COLO829 (cell line): ENCODE measurements at regions not wholly inside any gene's neighbourhood (a gene's known extent, or its start where the extent isn't known, plus 50 kb on each side); places are given as distances from the start of the nearest gene placed in this dataset.
"Not testable (repeated sequence)": the region's sequence is repeated elsewhere in the genome, so short reads cannot be mapped to it uniquely, and the experiment has no call there.

ENCODE experiments used
- DNase-seq: peaks from one replicate; pipeline ENCODE4 v3.0.0; 2012; ENCODE audit warnings: low spot score

DNA sequence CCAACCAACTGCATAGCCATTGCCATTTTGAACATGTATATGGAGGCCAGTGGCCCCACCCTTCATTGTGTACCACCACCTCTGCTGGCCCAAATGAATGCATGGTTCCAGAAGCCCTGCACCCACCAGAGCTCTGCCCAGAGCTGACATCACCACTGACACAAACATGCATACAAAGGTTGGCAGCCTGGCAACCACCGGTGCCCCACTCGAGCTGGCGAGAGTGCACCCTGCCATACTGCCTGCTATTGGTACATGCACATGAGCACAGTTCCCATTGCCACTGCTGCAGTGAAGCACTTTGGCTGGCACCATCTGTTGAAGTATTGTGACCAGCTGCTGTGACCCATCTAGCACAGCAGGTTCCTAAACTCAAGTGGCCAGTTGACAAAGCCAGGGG lies 1564.9 kb downstream of the OLFM4 start:
- no peak for DNase-seq

GRCh38 chr13:54597540-54598088 lies 1569.0 kb downstream of the OLFM4 start:
- no peak for DNase-seq

GRCh38 chr13:54599413-54599812 lies 1570.8 kb downstream of the OLFM4 start:
- DNase-seq: no peak

GRCh38 chr13:54606944-54607343 lies 1578.3 kb downstream of the OLFM4 start:
- DNase-seq: no peak

DNA sequence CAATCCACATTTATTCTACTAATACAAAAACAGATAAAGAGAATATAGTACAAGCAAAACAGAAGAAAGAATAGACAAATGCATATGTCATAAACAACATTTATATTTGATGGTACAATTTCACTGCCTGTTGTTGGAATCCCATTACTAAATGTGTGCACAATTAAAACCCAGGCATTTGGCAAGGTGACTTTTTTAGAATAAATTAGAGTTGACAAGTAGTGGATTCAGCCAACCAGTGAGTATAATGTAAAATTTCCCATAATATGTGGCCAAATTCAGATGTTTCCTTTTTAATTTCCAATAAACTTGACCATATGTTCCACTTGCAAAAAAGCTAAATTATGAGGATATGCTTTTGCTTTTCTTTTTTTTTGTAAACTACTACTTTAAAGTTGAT lies 1578.8 kb downstream of the OLFM4 start:
- DNase-seq: no peak

GRCh38 chr13:54611390-54611789 lies 1582.8 kb downstream of the OLFM4 start:
- DNase-seq: no peak

DNA sequence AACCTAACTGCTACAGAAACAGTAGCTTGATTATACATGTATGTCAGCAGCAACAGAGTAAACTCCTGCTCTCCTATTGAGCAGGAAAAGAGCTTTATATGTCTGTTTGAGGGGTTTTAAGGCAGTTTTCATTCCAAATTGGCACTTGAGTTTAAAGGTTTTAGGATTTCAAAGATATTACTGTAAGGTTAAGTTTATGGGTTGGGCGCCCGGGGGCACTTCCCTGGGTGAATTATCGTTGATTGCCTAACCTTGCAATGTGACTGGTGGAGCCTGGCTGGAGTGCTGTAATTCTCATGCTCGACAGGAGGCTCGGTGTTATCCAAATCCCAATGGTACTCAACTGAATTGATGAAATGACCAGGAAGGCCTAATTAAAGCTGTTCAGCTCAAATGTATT lies 1586.1 kb downstream of the OLFM4 start:
- no peak for DNase-seq

DNA sequence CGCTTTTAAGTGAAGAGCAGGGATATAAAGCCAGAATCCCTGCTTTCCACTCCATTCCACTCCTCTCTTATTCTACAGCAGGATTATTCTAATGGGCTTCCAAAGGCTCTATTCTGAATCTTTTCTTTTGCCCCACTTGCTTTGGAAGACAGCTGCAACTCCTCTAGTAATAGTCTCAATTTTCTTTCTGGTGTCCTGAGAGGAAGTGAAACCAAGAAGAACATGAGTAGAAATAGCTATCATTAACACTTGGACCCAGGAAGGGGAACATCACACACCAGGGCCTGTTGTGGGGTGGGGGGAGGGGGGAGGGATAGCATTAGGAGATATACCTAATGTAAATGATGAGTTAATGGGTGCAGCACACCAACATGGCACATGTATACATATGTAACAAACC lies 1597.9 kb downstream of the OLFM4 start:
- not testable (repeated sequence) for DNase-seq

DNA sequence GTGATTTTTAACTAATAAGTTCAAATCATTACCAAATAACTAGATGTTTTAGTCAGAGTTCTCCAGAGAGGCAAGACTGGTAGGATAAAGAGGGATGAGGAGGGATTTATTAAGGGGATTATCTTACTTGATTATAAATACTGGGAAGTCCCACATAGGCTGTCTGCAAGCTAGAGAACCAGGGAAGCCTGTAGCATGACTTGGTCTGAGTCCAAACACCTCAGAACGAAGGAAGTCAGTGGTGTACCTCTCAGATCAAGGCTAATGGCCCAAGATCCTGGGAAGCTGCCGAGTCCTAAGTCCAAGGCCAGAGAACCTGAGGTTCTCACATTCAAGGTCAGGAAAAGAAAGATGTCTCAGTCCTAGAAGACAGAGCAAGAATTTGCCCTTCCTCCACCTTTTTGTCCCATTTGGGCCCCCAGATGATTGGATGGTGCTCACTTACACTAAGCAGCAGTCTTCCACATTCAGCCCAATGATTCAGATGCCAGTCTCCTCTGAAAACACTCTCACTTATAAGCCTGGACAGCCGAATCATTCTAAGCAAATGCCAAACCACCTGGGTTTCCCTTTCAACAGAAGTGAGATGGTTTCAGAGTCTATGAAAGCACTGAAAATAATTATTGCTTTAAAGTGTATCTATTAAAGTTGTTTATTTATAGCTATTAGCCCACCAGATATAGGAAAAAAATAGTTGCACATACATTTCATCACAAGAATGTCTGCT lies 1599.2 kb downstream of the OLFM4 start:
- no peak for DNase-seq

DNA sequence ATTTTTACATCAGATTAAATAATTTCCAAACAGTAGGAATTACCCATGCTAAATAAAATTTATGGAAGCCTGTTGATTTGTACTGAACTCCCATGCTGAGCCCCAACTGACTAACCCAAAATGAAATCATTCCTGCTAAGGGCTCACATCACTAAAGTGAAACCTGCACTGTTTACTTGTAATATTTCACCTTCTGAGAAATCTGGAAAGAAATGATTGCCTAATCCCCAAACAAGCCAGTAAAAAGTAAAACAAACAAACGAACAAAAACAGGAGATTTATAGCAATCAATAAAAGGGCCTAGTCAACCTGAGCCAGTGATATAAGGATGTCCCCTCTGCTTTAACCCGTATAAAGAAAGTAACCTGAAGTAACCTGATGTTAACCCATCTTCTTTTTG lies 1599.8 kb downstream of the OLFM4 start:
- no peak for DNase-seq

DNA sequence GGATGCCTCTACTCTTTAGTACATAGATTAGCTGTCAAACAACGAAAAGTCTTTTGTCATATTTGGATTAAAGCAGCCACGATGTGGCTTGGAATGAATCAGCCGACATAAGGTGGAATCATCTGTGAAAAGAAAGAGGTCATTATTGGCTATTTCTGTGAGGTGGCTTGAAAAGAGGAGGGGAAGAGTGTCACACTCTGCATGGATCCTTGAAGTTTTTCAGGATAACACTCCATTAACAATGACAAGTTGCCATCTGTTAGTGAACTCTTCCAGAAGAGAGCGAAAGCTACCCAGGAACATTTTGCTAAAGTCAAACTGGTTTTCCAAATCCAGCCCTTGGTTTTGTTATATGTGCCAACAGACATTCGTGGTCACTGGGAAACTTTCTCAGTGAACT lies 1604.8 kb downstream of the OLFM4 start:
- DNase-seq: no peak

DNA sequence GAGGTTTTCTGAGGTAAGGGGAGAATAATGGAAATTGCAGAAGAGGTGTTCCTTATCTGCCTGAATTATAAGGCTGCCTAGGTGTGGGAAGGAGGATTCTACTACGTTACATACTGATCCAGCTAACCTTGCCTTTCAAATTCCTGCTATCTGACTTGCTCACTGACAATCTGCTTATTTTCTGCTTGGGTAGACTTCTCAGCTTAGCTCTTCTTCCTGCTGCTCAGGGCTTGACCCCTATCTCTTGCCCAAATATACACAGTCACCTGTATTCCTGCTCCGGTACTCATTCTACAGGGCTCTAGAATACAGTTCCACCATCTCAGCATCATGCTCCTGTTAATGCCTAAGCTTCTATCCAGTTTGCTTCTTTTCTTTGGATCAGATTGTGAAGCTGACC lies 1607.6 kb downstream of the OLFM4 start:
- DNase-seq: no peak

GRCh38 chr13:54637366-54637765 lies 1608.8 kb downstream of the OLFM4 start:
- DNase-seq: no peak

DNA sequence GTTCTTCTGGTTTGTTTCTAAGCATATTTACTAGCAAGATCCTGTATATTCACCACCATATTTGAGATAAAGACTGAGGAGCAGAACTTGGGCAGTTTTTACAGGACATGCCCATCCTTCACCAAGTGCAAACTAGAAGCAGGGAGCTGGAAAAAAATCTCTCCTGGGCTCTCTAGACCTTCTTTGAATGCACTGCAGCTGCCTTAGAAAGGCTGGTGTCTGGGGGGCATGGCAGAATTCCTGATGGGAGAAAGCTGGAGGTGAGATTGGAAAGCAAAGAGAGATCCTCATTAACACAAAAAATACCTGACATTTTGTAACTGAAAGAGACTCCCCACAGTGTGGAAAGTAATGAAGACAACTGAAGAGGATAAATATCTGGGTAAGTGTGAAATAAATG lies 1612.1 kb downstream of the OLFM4 start:
- DNase-seq: no peak

DNA sequence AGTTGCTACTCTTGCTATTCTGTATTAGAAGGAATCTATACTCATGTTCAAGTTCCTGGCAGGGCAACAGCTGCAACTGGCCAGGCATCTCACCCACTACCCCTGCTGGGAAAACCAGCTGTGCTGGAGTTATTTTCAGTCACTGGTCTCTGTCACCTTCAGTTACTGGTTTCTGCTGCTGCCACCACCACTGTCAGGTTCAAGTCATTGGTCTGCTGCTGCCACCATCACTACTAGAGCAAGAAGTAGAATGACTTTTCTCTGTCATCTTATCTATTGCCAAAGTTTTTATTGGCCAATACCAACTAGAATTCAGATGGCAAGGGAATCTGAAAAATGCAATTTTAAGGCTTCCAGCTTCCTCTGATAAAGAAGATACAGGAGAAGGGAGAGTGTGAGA lies 1615.2 kb downstream of the OLFM4 start:
- DNase-seq: no peak

DNA sequence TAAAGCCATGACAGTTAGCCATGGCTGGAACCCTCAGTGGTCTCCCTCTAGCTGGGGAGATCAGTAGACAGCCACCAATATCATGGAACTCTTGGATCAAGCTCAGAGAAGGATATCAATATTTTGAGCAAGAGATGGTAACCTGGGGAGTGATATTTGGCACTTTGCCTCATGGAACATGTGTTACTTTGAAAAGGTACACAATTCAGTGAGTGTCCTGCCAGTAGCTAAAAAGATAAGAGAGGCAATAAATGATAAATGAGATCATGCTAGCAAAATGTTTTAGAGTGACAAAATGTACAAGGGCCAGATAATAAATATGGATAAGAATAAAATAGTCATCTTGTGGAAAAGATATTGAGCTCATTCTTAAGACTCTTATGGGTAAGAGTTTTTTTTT lies 1618.7 kb downstream of the OLFM4 start:
- DNase-seq: no peak

- no peak for DNase-seq
Observed at GRCh38 chr13:54657588-54657987, 1629.0 kb downstream of the OLFM4 start.

DNA sequence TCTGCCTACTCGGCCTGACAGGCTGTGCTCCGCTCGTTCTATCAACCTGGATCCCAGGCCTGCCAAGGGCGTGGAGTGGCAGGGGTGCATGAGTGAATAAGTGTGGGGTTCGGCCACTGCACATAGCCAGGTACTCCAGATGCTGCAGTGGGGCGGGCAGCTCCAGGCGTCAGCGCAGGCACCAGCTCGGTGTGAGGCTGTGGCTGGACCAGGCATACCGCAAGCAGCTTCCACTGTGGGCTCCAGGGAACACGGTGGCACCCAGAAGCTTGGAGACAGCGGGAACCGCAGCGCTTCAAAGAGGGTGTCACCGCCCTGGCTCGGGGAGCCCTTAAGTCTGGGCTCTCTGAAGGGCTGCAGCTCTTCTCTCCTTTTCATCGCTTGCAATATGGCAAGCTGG lies 1630.2 kb downstream of the OLFM4 start:
- no peak for DNase-seq

DNA sequence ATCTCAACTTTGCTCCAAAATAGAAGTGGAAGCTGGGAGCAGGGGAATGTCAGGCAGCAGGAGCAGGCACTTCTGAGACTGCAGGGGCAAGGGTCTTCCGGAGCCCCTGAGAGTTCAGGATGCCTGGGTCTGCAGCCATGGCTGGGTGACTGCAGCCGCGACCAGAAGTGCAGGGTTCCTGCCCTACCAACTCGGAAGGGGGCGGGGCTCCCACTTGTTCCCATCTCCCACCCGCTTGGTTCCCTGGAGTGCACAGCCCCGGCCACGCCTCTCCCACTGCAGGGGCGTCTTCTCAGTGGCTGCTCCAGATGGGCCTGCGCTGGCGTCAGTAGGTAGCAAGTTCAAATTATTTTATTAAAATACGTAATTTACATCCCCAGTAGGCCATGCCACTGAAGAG lies 1631.7 kb downstream of the OLFM4 start:
- no peak for DNase-seq

DNA sequence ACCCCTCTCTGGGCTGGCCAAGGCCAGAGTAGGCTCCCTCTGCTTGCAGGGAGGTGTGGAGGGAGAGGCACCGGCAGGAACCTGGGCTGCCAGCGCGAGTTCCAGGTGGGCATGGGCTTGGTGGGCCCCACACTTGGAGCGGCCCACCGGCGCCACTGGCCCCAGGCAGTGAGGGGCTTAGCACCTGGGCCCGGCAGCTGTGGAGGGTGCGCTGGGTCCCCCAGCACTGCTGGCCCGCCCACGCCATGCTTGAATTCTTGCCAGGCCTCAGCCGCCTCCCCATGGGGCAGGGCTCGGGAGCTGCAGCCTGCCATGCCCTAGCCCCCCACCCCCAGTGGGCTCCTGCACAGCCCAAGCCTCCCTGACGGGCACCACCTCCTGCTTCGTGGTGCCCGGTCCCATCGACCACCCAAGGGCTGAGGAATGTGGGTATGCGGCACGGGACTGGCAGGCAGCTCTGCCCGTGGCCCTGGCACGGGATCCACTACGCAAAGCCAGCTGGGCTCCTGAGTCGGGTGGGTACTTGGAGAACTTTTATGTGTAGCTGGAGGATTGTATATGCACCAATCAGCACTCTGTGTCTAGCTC lies 1648.0 kb downstream of the OLFM4 start:
- DNase-seq: no peak

DNA sequence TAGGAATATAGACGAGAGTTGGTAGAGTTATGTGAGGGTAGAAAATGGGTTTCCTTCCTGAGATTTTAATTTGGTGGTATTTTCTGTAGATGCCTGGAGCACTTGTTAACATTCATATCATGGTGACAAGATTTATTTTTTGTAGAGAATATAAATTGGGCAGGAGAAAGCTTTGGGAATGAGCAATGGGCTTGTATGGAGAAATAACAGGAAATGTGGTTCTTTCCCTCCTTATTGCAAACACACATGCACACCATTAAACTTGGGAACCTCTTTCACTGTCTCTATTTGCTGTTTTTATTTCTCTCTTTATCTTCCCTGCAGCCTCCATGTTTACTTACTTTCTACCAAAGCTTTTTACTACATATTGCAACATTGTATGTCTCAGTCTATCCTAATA lies 1653.6 kb downstream of the OLFM4 start:
- no peak for DNase-seq

- DNase-seq: no peak
Observed at GRCh38 chr13:54687173-54687572, 1658.6 kb downstream of the OLFM4 start.

DNA sequence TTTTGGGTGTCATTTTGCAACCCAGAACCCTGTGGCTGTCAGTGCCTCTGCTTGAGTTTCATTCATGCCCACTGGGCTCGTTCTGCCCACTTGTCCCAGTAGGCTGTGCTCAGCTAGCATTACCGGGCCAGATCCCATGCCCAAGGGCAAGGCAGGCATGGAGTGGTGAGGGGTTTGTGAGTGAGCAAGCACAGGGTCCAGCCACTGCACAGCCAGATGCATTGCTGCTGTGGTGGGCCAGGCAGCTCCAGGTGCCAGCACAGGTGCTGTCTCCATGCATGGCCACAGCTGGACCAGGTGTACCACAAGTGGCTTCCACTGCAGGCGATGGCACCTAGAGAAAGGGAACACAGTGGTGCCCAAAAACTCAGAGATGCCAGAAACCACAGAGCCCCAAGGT lies 1671.2 kb downstream of the OLFM4 start:
- no peak for DNase-seq

DNA sequence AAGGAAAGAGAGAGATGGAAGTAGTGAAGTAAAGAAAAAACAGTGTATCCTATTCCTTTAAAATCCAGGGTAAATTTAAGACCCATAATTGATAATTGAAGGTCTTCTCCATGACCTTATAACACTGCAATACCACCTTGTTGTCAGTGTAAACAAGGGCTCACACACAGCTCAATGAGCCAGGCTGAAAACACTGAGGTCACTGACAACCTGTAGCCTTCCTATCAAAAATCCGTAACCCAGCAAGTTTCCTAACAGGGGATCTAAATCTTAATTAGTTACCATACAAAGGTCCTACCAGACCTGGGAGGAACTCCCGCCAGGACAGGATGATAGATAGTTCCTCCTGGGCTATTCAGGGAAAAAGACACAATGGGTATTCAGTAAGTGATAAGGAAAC lies 1677.1 kb downstream of the OLFM4 start:
- DNase-seq: no peak
